Activated CD8-positive, alpha-beta memory T cell treated with anti-CD3 and anti-CD28 coated beads for 36 hours (primary cell): ENCODE measurements at regions not wholly inside any gene's neighbourhood (a gene's known extent, or its start where the extent isn't known, plus 50 kb on each side); places are given as distances from the start of the nearest gene placed in this dataset.

ENCODE experiments used
- CTCF ChIA-PET: fragments of 350-600 bp; sonication (Branson Sonifier 250); formaldehyde crosslinking; loops from one replicate; lab custom pipeline; 2021; ENCODE audit warnings: antibody characterized with exemption; lab: Charles Lee
- POLR2A ChIA-PET: fragments of 350-600 bp; sonication (Branson Sonifier 250); formaldehyde crosslinking; loops from one replicate; lab custom pipeline; 2021; ENCODE audit warnings: antibody characterized with exemption; lab: Charles Lee

GRCh38 chr2:145615626-145616025 lies 1095.7 kb upstream of the ZEB2 start:
- ChIA-PET CTCF (no interaction called here), POLR2A (no interaction called here)

- CTCF ChIA-PET, result no interaction called here
- POLR2A ChIA-PET, result no interaction called here
These were observed 1090.0 kb upstream of the ZEB2 start for GRCh38 chr2:145609951-145610350.

- ChIA-PET CTCF (no interaction called here), POLR2A (no interaction called here)
These were observed 1081.5 kb upstream of the ZEB2 start for GRCh38 chr2:145601361-145601925.

GRCh38 chr2:145600811-145601210 lies 1080.9 kb upstream of the ZEB2 start:
- CTCF ChIA-PET, result no interaction called here
- POLR2A ChIA-PET, result no interaction called here

GRCh38 chr2:145599756-145600155 lies 1079.8 kb upstream of the ZEB2 start:
- ChIA-PET POLR2A (no interaction called here), CTCF (no interaction called here)

GRCh38 chr2:145598434-145598833 lies 1078.5 kb upstream of the ZEB2 start:
- POLR2A ChIA-PET, result no interaction called here
- CTCF ChIA-PET, result no interaction called here

GRCh38 chr2:145597809-145598208 lies 1077.9 kb upstream of the ZEB2 start:
- CTCF ChIA-PET, result no interaction called here
- POLR2A ChIA-PET, result no interaction called here

GRCh38 chr2:145597006-145597405 lies 1077.1 kb upstream of the ZEB2 start:
- ChIA-PET CTCF (no interaction called here), POLR2A (no interaction called here)

GRCh38 chr2:145596416-145596815 lies 1076.5 kb upstream of the ZEB2 start:
- POLR2A ChIA-PET, result no interaction called here
- CTCF ChIA-PET, result no interaction called here

- ChIA-PET CTCF (no interaction called here), POLR2A (no interaction called here)
These were observed 1075.4 kb upstream of the ZEB2 start for GRCh38 chr2:145595296-145595695.

DNA sequence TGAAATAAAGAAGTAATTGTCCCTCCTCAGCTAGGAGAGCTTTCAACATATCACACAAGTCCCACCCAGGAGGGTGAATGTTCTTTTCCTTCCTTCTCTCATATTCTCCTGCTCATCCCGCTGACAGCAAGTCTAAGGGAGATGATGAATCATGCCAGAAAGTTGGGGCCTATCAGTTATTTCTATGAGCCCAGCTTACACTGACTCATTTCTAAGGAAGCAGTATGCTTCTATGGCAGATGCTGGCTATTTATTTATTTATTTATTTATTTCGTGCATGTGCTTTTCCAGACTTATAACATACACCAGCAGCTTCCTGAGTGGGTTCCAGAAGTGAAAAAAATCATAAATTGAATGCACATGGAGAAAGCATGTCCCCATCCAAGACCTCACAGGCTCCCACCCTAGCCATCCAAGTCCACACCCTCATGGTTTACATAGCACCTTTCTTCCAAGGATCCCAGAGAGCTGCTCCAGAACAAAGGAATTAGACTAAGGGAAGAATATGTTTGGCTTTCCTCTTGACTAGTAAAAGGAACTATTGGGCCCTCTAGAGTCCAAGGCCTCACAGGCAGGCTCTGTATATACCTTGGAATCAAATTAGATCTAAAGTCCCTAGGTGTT lies 1074.2 kb upstream of the ZEB2 start:
- POLR2A ChIA-PET, result no interaction called here
- CTCF ChIA-PET, result no interaction called here

GRCh38 chr2:145593280-145593679 lies 1073.4 kb upstream of the ZEB2 start:
- POLR2A ChIA-PET, result no interaction called here
- CTCF ChIA-PET, result no interaction called here

DNA sequence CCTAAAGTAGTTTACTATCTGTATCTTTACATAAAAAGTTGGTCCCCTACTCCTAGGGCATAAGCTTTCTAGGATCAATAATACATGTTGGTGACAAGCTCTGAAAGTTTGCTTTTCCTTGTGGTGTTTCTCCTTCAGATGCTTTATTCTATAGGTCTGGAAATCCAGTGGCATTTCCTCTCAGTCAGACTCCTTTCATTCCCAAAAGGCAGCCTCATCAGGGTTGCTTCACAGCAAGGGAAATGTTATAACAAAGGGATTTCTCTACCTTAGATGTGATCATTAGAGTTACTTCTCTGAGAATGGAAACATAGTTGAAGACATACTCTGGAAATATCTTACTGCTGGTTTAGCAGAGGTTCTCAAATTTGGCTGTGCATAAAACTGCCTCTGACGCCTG lies 1072.4 kb upstream of the ZEB2 start:
- POLR2A ChIA-PET, result no interaction called here
- CTCF ChIA-PET, result no interaction called here

DNA sequence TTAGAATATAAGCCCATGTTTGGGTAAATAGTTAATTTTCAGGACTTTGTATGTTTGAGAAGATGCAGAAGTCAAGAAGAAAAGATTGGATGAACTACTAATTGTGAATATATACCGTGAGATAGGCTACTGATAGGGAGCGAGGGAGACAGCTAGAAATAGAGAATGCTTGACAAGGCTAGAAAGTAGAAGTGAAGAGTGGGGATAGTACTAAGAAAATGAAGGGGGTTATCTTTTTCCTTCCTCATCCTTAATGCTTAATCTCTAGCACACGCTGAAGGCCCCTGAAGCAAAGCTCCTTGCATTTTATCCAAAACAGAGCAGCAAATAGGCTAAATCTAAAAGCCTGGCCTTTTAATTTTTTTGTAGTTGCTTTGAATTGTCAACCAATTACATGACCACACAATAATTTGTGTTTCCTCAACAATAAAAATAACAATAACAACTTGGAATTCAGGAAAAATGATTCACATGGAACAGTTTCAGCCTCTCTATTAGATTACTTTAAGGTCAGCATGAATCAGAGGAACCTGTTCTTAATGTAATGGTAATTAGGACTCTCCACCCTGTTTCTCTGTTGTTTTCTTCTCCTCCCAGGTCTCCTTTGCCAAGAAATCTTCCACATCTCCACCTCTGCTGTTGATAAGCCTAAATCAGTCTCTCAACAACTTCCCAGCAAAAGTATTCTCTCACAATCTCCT lies 1071.3 kb upstream of the ZEB2 start:
- CTCF ChIA-PET, result no interaction called here
- POLR2A ChIA-PET, result no interaction called here

GRCh38 chr2:145587922-145588321 lies 1068.0 kb upstream of the ZEB2 start:
- POLR2A ChIA-PET, result no interaction called here

DNA sequence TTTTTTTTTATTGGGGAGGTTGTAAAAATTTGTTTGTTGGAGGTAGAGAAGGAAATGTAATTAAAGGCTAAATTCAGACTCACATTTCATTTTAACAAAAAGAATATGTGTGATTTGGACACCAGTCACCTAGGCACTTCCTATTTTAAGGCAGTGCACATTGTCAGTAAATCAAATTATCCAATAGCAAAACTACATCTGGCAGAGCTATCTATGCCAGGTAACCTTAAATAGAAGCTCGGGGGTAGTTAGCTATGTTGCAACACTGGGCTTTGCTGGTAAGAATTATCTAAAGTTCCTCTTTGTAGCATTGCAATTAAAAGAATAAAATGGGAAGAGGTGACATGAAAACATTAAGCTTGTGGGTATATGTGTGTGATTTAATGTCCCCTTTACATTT lies 1064.4 kb upstream of the ZEB2 start:
- POLR2A ChIA-PET, result no interaction called here
- CTCF ChIA-PET, result no interaction called here

More at GRCh38 chr2:145587922-145588321, 1068.0 kb upstream of the ZEB2 start:
- CTCF ChIA-PET, result no interaction called here

DNA sequence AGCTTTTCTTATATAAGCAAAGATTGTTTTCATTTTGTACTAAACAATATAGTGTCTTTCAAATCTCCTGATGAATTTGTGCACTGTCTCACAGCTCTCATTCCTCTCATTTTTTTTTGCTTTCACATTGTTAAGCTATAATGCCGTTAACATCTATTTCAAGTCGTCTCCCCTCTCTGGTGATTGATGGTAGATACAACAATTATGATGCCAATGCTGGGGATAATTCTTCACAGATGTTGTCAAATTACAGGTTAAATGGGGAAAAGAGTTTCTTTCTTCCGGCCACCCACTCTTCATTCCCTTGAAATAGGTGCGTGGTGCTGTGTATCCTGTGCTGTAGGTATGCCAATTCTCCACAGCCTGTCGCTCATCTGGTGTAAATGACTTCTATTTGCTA lies 1053.7 kb upstream of the ZEB2 start:
- POLR2A ChIA-PET, result no interaction called here

DNA sequence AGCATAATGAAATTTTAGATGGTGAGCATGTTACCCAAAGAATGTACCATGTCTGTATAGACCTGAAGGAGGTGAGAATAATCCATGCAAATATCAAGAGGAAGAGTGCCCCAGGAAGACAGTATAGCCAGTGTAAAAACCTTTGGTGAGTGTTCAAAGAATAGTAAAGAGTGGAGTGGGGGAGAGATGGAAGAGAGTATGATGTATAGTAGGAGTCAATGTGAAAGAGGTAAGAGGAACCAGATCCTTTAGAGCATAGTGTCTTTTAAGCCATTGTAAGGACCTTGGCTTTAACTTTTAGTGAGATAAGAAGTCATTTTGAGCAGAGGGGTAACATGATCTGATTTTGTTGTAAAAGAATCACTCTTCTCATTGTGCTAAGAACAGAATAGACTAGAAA lies 1052.3 kb upstream of the ZEB2 start:
- ChIA-PET CTCF (no interaction called here), POLR2A (no interaction called here)

More for the DNA sequence above, 1053.7 kb upstream of the ZEB2 start:
- CTCF ChIA-PET, result no interaction called here

DNA sequence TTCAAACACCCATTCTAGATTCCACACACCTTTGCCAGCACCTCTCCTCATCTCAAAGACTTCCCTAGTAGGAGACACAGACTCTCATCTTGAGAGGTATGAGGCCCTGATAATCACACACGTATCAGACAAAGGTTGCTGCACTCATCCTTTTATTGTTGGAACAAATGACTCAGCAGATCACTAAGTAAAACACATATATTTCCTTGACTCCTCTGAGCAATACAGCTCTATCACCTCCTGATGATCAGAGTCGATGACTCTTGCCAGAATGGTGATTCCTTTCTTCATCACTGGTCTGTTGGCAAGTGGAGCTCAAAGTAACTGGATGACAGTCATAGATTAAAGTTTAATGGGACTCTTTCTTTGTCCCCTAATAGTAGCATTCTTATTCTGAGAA lies 1049.2 kb upstream of the ZEB2 start:
- POLR2A ChIA-PET, result no interaction called here
- CTCF ChIA-PET, result no interaction called here

- ChIA-PET CTCF (no interaction called here), POLR2A (no interaction called here)
These were observed 1044.1 kb upstream of the ZEB2 start for GRCh38 chr2:145563741-145564615.
